GM19043 (cell line): ENCODE measurements at regions not wholly inside any gene's neighbourhood (a gene's known extent, or its start where the extent isn't known, plus 50 kb on each side); places are given as distances from the start of the nearest gene placed in this dataset.

Experiments
- ATAC-seq: cut with Tn5 transposase; IDR thresholded peaks from one replicate; pipeline ENCODE4 v1.9.1; 2021; ENCODE audit warnings: low read depth; ENCODE audit not compliant: unreplicated experiment

DNA sequence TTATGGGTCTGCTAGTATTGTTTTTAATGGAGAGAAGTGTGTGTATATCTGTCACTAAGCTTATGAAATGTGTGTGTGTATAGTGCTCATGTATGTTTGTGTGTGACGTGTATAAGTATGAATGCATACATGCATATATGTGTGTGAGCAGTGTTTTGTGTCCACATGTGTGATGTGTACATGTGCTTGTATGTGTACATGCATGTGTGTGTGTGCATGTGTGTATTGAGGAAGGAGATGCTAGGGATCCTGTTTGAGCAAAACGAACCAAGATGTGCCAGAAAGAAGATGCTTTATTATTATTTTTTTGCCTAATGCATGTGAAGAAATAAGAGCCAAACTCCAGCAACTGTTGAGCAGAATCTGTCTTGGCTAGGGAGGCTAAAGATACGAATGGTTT is 301.3 kb upstream of the SKOR2 start:
- ATAC-seq = no peak

DNA sequence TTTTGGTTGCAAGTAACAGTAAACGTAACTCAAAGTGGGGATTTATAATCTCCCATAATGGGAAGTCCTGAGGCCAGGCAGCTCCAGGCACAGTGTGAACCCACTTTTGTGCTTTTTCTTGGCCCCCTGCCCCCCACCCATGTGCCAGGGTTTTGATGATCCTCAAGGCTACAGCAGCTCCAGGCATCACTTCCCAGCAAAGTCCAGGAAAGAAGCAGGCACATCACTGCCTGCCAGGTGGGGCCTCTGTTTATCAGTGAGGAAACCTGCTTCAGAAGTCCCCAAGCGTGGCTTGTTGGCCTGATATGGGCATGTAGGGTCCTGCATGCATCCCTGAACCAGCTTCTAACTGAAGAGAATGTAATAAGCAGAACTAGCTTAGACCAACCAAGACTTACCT is 299.2 kb upstream of the SKOR2 start:
- ATAC-seq = no peak

DNA sequence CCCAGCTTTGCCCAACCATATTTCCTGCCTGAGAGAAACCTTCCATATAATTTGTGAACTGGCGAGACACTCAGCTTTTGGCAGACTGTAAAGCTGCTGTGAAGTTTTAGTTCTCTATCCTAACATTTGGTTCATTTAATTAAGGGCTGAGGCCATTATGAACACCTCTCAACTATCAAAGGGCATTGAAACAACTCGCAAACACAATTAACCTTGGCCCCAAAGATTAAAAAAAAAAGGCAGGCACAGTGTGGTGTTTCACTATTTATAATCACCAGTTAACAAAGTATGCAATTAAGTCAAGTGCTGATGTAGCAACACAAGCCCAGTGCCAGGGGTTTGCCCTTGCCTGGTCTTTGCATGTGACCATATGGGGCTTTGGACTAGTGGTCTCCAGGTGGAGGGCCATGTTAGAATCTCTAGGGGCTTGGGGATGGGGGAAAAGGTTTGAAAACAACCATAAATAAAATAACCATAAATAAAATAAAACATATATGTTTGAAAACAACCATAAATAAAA is 297.6 kb upstream of the SKOR2 start:
- ATAC-seq = no peak

DNA sequence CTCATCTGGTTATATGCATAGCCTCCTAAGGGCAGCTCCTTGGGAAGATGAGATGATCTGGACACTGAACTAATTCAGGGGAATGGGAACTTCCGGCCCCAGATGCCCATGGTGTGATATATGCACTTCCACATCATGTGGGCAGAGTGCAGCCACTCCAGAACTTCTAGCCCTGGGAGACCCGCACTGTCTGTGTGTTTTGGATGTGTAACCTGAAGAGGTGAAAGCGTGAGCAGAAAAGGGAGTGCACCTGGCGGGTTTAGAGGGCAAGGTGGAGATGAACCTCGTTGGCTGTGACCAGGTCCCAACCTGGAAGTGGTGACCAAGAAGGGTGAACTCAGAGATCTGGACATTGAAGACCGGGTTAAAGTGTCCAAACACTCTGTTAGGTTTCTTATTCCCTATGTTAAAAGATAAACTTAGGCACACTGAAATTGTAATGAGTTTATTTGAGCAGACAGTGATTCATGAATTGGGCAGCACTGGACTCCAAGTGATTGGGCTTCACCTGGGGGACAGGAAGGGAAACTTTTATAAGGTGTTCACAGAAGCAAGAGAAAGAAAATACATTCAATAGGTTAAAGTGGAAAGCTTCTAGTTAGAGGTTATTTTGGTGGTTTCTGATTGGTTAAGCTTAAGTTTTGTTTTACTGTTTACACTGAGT is 296.2 kb upstream of the SKOR2 start:
- no peak for ATAC-seq

DNA sequence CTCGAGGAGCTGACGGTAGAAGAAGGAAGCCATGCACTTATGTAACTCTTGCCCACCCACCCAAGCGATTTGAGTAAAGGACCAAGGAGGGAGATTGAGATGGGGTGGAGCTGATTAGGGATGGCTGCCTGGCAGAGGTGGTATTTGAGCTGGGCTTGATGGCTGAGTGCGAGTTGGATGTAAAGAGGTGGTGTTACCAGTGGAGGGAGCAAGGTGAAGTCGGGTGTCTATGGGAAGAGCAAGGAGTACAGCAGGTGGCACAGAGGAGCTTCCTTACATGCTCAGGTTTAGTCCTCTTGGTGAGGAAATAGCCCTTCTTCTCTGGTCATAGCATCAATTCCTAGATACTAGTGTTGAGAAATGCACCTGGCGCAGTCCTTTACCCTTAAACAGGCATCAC is 294.2 kb upstream of the SKOR2 start:
- ATAC-seq = no peak

DNA sequence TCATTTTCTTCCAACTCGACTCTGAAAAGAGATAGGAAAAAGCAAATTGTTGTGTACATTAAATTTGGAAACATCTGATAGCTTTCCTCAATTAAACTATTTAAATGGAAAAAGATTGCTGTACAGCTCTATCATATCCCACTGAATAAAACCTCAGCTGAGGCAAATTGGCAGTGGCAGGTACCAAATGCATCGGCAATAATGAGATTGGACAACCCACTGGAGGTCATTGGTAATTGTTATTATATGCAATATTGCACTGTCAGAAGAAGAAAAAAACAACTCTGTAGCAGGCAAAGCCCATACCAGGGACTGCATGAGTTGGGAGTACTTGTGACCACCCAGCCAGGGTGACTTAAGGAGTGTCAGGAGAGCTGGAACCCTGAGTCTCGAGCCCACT is 291.6 kb upstream of the SKOR2 start:
- ATAC-seq = no peak

DNA sequence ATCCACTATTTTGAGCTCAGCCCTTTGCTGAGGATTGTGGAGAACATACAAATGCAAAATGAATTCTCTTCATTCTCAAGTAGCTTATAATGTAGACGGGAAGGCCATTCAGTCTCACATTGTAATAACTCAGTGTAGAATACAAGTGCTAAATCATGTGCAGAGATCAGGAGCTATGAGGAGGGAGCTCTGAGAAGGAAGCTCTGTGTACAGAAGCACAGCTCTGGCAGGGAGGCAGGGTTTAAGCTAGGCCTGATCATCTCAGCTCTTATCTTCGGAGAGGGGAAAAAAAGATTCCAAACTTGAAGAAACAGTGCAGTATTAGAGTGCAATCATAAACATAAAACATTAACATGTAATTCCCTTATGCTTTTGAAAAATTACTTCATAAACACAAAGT is 291.1 kb upstream of the SKOR2 start:
- ATAC-seq = no peak

DNA sequence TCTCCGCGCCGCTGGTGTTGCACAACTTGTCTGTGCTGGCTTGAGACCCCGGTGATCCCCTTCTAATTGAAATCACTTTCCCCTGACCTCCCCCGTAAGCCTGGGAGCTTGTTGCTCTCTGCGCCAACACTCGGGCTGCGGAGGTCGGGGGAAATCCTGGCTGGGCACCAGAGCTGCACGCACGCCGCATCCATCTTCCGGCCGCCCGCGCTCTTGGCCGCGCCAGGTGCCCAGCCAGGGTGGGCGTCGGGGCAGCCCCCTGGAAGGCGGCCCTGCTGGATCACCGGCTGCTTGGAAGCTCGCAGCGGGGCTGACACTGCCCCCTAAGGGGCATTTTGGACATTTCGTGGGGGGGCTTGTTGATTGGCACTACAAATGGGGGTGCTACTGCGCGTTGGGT is 280.3 kb upstream of the SKOR2 start:
- no peak for ATAC-seq

DNA sequence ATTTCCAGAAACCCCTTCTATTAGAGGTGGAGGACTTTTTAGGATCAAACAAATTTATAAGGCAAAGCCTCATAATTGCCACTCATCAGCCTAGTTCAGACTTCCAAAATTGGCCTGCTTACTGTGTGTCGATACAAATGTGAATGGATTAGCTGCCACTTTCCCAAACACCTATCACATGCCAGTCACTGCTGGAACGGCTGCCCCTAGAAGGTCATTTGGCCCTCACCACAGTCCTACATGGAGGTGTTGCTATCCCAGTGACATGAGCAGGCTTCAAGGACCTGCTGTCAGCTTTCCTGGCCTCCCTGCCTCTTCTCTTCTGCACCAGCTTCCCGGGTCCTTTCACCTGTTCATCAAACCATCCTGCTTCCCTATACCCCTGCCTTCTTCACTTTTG is 279.2 kb upstream of the SKOR2 start:
- no peak for ATAC-seq

DNA sequence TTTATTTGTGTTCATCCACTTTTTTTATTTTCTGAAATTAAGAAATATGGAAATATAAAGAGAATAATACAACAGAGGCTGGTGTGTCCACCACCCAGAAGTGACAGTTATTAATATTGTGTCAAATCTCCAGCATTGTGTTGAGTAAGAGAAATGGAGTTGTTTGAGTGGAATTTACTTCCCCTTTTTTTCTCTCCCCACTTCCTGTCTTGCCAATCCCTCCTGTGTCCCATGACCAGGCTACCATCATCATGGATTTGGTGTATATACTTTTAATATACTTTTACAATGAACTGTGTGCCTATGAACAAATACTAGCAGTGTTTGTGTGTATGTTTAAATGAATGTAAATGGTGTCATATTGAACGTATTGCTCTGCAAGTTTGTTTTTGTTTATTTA is 276.9 kb upstream of the SKOR2 start:
- no peak for ATAC-seq

DNA sequence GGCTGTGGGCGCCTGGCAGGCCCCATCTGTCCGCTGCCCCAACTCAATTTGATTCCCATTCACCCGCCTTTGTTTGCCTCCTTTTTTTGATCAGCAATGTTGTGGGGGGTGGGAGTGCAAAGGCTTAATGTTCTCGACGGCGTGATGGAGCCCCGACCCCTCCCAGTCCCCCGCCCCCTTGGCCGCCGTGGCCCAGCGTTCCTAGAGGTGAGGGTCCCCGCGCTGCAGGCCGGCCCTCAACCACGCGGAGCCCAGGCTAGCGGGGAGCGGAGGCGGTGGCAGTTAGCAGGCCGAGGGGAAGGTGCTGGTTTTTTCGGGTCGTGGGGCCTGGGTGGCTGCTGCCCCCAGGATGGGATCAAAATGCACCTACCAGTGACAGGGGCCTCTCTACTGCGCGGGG is 274.7 kb upstream of the SKOR2 start:
- ATAC-seq = no peak

DNA sequence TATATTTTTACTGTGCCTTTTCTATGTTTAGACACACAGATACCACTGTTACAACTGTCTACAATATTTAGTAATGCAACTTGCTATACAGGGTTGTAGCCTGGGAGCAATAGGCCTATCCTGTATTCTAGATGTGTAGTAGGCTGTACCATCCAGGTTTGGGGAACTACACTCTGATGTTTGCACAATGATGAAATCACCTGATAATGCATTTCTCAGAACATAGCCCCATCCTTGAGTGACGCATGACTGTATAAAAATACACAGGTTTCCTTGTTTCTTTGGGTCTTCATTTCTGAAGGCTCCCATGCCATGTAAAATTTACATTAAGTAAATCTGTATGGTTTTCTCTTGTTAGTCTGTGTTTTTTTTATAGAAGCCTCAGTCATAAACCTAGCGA is 270.9 kb upstream of the SKOR2 start:
- ATAC-seq = no peak

DNA sequence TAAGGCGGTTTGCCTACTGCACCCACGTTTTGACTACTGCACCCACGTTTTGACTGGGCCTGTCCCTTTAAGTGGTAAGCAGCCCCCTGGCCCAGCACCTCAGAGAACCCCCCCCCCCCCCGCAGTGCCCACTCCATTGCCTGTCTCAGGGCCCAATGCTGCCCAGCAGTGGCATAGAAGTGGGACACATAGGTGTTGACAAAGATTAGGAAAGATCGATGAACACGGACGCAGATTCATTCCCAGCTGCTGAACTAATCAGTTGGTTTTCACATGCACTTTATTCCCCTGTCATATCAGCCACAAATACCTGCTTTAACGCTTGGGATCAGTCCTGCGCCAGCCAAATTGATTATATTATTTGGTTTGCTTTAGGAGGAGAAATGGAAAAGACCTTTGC is 268.8 kb upstream of the SKOR2 start:
- ATAC-seq = no peak

DNA sequence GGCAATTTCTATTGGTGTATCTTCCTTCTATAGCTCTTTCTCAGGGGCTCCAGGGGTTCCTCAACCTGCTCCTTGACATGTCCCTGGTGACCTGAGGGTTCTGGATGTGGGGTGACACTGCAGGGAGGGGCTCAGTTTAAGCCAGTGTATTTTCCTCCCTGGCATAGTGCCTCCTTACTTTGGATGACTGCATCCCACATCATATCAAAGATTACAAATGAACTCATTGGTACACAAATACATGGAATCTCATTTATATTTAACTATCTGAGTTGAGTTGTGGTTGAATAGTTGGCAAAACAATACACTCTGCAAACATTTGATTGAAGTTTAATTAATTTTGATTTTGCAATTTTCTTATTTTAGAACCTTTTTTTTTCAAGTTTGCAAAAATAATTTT is 268.2 kb upstream of the SKOR2 start:
- no peak for ATAC-seq

DNA sequence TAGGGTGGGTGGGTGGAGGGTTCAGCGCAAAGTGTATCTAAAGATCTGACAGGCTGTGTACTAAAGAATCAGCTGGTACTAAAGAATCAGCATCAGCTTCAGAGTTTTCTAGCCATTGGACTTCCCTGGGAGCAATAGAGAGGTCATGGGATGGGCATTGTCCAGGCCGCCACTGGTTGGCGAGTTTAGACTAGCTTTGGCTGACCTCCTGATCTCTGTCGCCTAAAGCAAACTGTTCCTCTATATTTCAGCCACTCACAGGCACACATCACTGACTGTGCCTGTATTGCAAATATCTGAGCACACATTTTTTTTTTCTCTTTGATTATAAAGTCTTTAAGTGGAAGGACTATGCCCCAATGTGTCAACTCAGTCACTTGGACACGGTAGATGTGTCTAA is 267.8 kb upstream of the SKOR2 start:
- no peak for ATAC-seq

DNA sequence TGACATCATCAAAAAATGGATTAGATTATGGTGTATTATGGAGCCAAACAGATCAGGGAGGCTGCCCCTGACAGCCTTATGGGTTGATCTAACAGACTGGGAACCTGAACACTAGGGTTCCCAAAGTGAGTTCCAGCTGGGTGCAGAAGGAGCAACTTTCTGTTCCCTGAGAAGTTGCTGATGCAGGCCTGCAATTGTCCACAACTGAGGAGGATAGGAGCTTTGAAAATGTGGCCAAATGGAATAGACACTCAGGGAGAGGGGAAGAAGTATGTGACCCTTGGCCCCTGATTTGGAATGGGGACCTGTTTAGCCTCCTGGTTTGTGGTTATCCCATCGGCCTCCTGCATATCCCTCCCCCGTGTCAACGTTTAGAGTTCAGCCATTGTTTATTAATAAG is 262.2 kb upstream of the SKOR2 start:
- no peak for ATAC-seq

DNA sequence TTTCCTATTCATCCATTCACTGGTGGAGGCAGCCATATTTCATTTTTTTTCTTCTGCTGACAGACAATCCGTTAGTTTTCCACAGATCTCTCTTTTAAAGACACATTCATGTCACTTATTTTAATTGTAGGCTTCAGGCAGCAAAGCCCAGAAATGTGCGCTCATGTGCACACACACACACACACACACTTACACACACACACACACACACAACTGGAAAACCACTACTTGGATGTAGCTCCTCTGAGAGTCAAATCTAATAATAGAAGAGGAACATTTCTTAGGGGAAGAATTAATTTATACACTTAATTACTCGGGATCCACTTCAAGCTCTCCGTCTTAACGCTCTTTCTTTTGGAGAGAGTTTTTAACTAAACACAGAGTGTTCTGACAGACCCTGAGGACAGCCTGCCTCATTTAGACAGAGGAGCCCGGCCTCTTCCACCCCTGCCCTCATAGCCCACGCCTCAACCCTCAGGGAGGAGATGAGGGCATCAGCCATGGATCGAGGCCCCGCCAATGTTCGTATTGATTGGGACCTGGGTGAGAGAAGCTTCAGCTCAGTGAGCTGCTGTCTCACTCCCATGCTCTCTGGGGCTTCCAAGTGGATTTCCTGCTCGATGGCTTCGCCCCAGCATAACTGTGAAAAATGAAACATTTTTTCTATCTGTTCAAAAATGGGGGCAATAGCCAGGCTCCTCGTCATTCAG is 261.4 kb upstream of the SKOR2 start:
- ATAC-seq = no peak

DNA sequence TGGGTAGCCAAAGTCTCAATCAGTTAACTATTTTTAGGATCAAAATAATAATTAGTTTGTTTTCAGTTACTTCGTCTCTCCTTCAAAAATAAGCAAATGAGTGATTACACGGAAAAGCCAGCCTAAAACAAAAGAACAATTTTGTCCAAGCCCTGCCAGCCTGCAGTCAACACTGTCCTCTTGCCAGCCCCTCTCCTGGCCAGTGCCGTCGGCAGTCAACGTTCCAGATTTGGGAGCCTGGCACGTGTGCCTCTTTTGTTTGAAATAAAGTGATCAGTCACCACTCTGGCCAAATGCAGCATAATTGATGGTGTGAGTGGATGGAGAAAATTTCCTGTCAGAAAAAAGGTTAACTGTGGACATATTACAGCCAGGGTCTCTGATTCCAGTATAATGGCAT is 260.6 kb upstream of the SKOR2 start:
- ATAC-seq = no peak

DNA sequence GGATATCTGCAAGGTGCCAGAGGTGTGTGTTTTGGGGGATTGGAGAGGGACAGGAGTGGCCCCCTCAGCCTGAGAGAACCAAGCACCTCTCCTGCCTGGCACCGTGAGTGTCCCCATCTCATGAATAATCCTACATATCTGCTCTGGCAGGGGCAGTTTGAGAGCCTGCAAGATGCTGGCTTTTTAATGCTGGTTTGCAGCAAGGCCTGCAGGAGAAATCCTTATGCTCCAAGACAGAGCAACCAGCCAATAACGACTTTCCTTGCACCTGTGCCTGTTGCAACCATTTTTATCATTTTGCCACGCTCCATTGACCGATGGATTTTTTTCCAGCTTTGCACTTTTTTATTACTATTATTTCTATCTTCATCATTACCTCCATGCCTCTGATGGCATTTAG is 259.4 kb upstream of the SKOR2 start:
- no peak for ATAC-seq

DNA sequence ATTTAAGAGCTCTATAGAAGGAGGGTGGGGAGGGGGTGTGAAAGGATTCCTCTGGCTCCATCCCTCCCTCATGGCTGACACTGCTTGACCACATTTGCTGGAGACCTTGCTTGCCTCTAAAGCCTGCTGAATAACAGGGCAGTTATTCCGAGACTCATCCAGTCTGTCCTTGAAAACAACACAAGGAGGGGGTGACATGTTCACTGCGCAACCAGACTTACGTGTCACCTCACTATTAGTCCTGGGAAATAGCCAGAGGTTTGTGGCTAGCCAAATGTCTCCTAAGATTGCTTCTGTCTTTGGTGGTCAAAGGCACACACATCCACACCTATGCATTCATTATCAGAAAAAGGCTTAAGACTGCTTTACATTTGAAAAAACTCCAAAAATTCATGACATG is 256.2 kb upstream of the SKOR2 start:
- no peak for ATAC-seq

DNA sequence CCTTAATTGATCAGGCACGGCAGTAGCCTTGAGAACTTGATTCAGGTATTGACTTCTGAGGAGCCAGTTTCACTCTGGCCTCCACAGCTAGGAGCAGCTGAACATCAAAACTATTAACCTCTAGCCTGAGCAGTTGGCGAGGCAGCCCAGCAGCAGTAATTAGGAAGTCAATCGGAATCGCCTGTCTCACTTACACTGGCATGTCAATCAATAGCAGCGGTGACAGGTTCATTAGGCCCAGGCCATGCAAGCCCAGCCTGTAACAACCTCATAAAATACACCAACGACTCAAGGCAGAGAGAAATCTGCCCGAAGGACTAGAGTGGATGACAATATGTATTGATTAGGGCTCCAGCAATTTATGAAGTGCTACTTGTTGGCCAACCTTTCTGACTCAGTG is 255.4 kb upstream of the SKOR2 start:
- ATAC-seq = no peak

DNA sequence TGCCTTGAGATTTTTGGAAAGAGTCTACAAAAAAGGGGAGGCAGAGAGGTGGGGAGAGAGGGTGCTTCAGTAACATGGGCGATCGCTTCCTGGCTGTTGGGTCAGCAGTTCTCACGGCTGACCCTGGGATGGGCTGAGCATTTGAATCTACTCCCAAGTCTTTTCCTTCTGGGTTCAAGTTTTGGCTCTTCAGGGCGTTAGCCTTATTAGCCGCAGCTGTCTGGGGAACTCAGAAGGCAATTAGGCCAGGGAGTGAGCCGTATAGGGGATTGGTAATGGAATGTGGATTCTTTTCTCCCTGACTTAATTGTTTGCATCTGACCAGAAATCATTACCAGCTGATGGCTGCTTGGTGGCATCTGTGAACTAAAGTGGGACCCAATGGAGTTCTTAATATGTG is 250.5 kb upstream of the SKOR2 start:
- ATAC-seq = no peak
